ENCODE measurements at regions not wholly inside any gene's neighbourhood (a gene's known extent, or its start where the extent isn't known, plus 50 kb on each side); places are given as distances from the start of the nearest gene placed in this dataset.

- POLR2A ChIA-PET: interaction anchor here (0.7 to 2.2 kb wide), 4 partner anchors 10 to 220 kb away, joined by 3 to 10 read pairs (median 5); no protein-coding TSS in a partner anchor
- Histone ChIP-seq H3K4me3 (ENCODE audit: low read depth, low read length) (no peak overlapping the region), H3K27me3 (ENCODE audit: control insufficient read depth, insufficient read depth, low read length) (no peaks in the 10 kb centered on the region), H3K36me3 (ENCODE audit: control insufficient read depth, insufficient read depth, low read length) (no peaks in the 10 kb centered on the region)
- CTCF ChIA-PET: interaction anchor here (1.0 to 1.8 kb wide), 5 partner anchors 10 to 191 kb away, joined by 3 to 5 read pairs (median 3); no protein-coding TSS in a partner anchor
- DNase-seq (ENCODE audit: low read depth): peak; percentile 65
- TF ChIP-seq, protein P1, sequence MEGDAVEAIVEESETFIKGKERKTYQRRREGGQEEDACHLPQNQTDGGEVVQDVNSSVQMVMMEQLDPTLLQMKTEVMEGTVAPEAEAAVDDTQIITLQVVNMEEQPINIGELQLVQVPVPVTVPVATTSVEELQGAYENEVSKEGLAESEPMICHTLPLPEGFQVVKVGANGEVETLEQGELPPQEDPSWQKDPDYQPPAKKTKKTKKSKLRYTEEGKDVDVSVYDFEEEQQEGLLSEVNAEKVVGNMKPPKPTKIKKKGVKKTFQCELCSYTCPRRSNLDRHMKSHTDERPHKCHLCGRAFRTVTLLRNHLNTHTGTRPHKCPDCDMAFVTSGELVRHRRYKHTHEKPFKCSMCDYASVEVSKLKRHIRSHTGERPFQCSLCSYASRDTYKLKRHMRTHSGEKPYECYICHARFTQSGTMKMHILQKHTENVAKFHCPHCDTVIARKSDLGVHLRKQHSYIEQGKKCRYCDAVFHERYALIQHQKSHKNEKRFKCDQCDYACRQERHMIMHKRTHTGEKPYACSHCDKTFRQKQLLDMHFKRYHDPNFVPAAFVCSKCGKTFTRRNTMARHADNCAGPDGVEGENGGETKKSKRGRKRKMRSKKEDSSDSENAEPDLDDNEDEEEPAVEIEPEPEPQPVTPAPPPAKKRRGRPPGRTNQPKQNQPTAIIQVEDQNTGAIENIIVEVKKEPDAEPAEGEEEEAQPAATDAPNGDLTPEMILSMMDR (IDR thresholded peaks at IDR 0.05; ENCODE audit: insufficient read depth, low read depth, low read length): 0 out of 2 replicates have a peak, but pooled peaks have one; percentile 1
Observed at GRCh38 chr2:46847726-46848412, 67.7 kb downstream of the MCFD2 start.

- ChIA-PET CTCF (interaction anchor here (1.0 to 1.8 kb wide), 4 partner anchors 11 to 190 kb away, joined by 3 to 5 read pairs (median 4); no protein-coding TSS in a partner anchor), POLR2A (interaction anchor here (0.6 to 2.2 kb wide), 4 partner anchors 10 to 43 kb away, joined by 3 to 10 read pairs (median 5); no protein-coding TSS in a partner anchor)
- H3K4me3 ChIP-seq (ENCODE audit: low read depth, low read length): no peak overlapping the region
- DNase-seq (ENCODE audit: low read depth): peak; percentile 85
- H3K27me3 ChIP-seq (ENCODE audit: control insufficient read depth, insufficient read depth, low read length): no peaks in the 10 kb centered on the region
- no peaks in the 10 kb centered on the region for H3K36me3 ChIP-seq (ENCODE audit: control insufficient read depth, insufficient read depth, low read length)
- TF ChIP-seq, protein P1 (IDR thresholded peaks at IDR 0.05; ENCODE audit: insufficient read depth, low read depth, low read length): 0 out of 2 replicates have a peak, but pooled peaks have one; percentile 2
Observed at GRCh38 chr2:46847185-46847710, 68.4 kb downstream of the MCFD2 start.

DNA sequence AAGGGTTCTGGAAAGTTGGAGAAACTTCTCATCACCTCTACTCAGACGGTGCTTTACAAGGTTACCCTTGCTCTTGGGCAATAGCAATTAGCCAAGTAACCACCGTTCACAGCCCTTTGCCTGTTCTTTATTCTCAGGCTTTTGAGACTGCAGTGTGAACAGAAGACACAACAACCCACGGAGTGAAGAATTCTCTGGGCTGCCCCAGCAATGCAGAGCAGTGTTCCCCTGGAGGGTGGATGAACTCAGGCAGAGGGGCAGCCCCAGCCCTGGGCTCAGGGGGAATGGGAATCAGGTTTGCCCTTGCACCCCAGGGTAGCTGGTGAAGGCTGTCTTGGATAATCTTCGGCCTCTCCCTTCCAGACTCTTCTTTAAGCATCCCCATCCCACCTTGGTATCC lies 69.1 kb downstream of the MCFD2 start:
- DNase-seq (ENCODE audit: low read depth): no peak
- Histone ChIP-seq H3K36me3 (ENCODE audit: control insufficient read depth, insufficient read depth, low read length) (no peaks in the 10 kb centered on the region), H3K27me3 (ENCODE audit: control insufficient read depth, insufficient read depth, low read length) (no peaks in the 10 kb centered on the region), H3K4me3 (ENCODE audit: low read depth, low read length) (no peak overlapping the region)
- ChIA-PET CTCF (no interaction called here), POLR2A (interaction anchor here (0.6 kb wide), 2 partner anchors 43 kb away, joined by 3 to 4 read pairs; no protein-coding TSS in a partner anchor)
- TF ChIP-seq, protein P1 (IDR thresholded peaks at IDR 0.05; ENCODE audit: insufficient read depth, low read depth, low read length): no peak

- CTCF ChIA-PET: interaction anchor here (1.1 kb wide), 1 partner anchor 13 kb away, joined by 3 read pairs; no protein-coding TSS in a partner anchor
- Histone ChIP-seq H3K36me3 (ENCODE audit: control insufficient read depth, insufficient read depth, low read length) (no peaks in the 10 kb centered on the region), H3K27me3 (ENCODE audit: control insufficient read depth, insufficient read depth, low read length) (no peaks in the 10 kb centered on the region), H3K4me3 (ENCODE audit: low read depth, low read length) (no peak overlapping the region)
- DNase-seq (ENCODE audit: low read depth): no peak
- TF ChIP-seq, protein P1 (IDR thresholded peaks at IDR 0.05; ENCODE audit: insufficient read depth, low read depth, low read length): no peak
- POLR2A ChIA-PET: interaction anchor here (0.6 to 1.1 kb wide), 2 partner anchors 10 to 42 kb away, joined by 4 read pairs; no protein-coding TSS in a partner anchor
Observed at GRCh38 chr2:46845542-46846486, 69.8 kb downstream of the MCFD2 start.
